Astrocyte of the hippocampus (primary cell): ENCODE measurements at regions not wholly inside any gene's neighbourhood (a gene's known extent, or its start where the extent isn't known, plus 50 kb on each side); places are given as distances from the start of the nearest gene placed in this dataset.

Experiments used
- DNase-seq: peaks from one replicate; pipeline ENCODE4 v3.0.0; 2011; ENCODE audit warnings: low read depth, low spot score

- peak; percentile 14 for DNase-seq
Measured at GRCh38 chr20:39916236-39916765, 772.7 kb downstream of the MAFB start.

- no peak for DNase-seq
Measured at GRCh38 chr20:39913274-39913673, 775.8 kb downstream of the MAFB start.

GRCh38 chr20:39911497-39911896 lies 777.5 kb downstream of the MAFB start:
- no peak for DNase-seq

- peak; percentile 11 for DNase-seq
Measured at GRCh38 chr20:39910536-39910935, 778.5 kb downstream of the MAFB start.

GRCh38 chr20:39909447-39909846 lies 779.6 kb downstream of the MAFB start:
- DNase-seq = no peak

- no peak for DNase-seq
Measured at GRCh38 chr20:39904476-39905112, 784.4 kb downstream of the MAFB start.

- no peak for DNase-seq
Measured at GRCh38 chr20:39903806-39904465, 785.1 kb downstream of the MAFB start.

- DNase-seq = no peak
Measured at GRCh38 chr20:39899881-39900280, 789.2 kb downstream of the MAFB start.

GRCh38 chr20:39898467-39898852 lies 790.6 kb downstream of the MAFB start:
- DNase-seq = no peak

- peak; percentile 12 for DNase-seq
Measured at GRCh38 chr20:39897781-39898466, 791.1 kb downstream of the MAFB start.

GRCh38 chr20:39897058-39897457 lies 792.0 kb downstream of the MAFB start:
- peak; percentile 76 for DNase-seq

- DNase-seq = no peak
Measured at GRCh38 chr20:39894067-39894466, 795.0 kb downstream of the MAFB start.

- peak; percentile 15 for DNase-seq
Measured at GRCh38 chr20:39893003-39893685, 795.9 kb downstream of the MAFB start.

GRCh38 chr20:39890697-39891096 lies 798.3 kb downstream of the MAFB start:
- no peak for DNase-seq

- no peak for DNase-seq
Measured at GRCh38 chr20:39888310-39888709, 800.7 kb downstream of the MAFB start.

- no peak for DNase-seq
Measured at GRCh38 chr20:39886650-39887190, 802.3 kb downstream of the MAFB start.

GRCh38 chr20:39885975-39886649 lies 802.9 kb downstream of the MAFB start:
- peak; percentile 70 for DNase-seq

- no peak for DNase-seq
Measured at GRCh38 chr20:39882806-39883205, 806.2 kb downstream of the MAFB start.

GRCh38 chr20:39880890-39881289 lies 808.1 kb downstream of the MAFB start:
- no peak for DNase-seq

GRCh38 chr20:39879296-39879695 lies 809.7 kb downstream of the MAFB start:
- DNase-seq = no peak

- DNase-seq = no peak
Measured at GRCh38 chr20:39878809-39879208, 810.2 kb downstream of the MAFB start.
